HG02884 (cell line): ENCODE measurements at regions not wholly inside any gene's neighbourhood (a gene's known extent, or its start where the extent isn't known, plus 50 kb on each side); places are given as distances from the start of the nearest gene placed in this dataset.

Experiments
- ATAC-seq: cut with Tn5 transposase; IDR thresholded peaks from one replicate; pipeline ENCODE4 v1.9.1; 2021; ENCODE audit warnings: mild to moderate bottlenecking, moderate library complexity; ENCODE audit not compliant: unreplicated experiment

GRCh38 chr4:138537731-138538490 lies 295.8 kb upstream of the SLC7A11 start:
- ATAC-seq, result no peak

GRCh38 chr4:138535316-138535715 lies 293.2 kb upstream of the SLC7A11 start:
- no peak for ATAC-seq

GRCh38 chr4:138522366-138522765 lies 280.2 kb upstream of the SLC7A11 start:
- ATAC-seq, result no peak

GRCh38 chr4:138521809-138522208 lies 279.7 kb upstream of the SLC7A11 start:
- ATAC-seq, result no peak

GRCh38 chr4:138519436-138519835 lies 277.3 kb upstream of the SLC7A11 start:
- ATAC-seq, result no peak

- no peak for ATAC-seq
Observed at GRCh38 chr4:138513535-138513934, 271.4 kb upstream of the SLC7A11 start.

- ATAC-seq, result no peak
Observed at GRCh38 chr4:138512756-138513155, 270.6 kb upstream of the SLC7A11 start.

- no peak for ATAC-seq
Observed at GRCh38 chr4:138510053-138510452, 267.9 kb upstream of the SLC7A11 start.

GRCh38 chr4:138509346-138509745 lies 267.2 kb upstream of the SLC7A11 start:
- no peak for ATAC-seq

GRCh38 chr4:138507522-138507921 lies 265.4 kb upstream of the SLC7A11 start:
- no peak for ATAC-seq

GRCh38 chr4:138501614-138502013 lies 259.5 kb upstream of the SLC7A11 start:
- ATAC-seq, result no peak

- ATAC-seq, result no peak
Observed at GRCh38 chr4:138500869-138501268, 258.7 kb upstream of the SLC7A11 start.

- no peak for ATAC-seq
Observed at GRCh38 chr4:138499627-138500026, 257.5 kb upstream of the SLC7A11 start.

GRCh38 chr4:138494931-138495330 lies 252.8 kb upstream of the SLC7A11 start:
- ATAC-seq, result no peak

GRCh38 chr4:138494116-138494515 lies 252.0 kb upstream of the SLC7A11 start:
- ATAC-seq, result no peak

- no peak for ATAC-seq
Observed at GRCh38 chr4:138492176-138492575, 250.0 kb upstream of the SLC7A11 start.

- no peak for ATAC-seq
Observed at GRCh38 chr4:138488533-138488932, 246.4 kb upstream of the SLC7A11 start.

GRCh38 chr4:138487670-138488069 lies 245.5 kb upstream of the SLC7A11 start:
- no peak for ATAC-seq

- no peak for ATAC-seq
Observed at GRCh38 chr4:138487230-138487629, 245.1 kb upstream of the SLC7A11 start.

- ATAC-seq, result no peak
Observed at GRCh38 chr4:138485498-138485897, 243.3 kb upstream of the SLC7A11 start.

- no peak for ATAC-seq
Observed at GRCh38 chr4:138475116-138475515, 233.0 kb upstream of the SLC7A11 start.

GRCh38 chr4:138473339-138473738 lies 231.2 kb upstream of the SLC7A11 start:
- no peak for ATAC-seq
